ENCODE measurements at regions not wholly inside any gene's neighbourhood (a gene's known extent, or its start where the extent isn't known, plus 50 kb on each side); places are given as distances from the start of the nearest gene placed in this dataset.

GRCh38 chr12:97994746-97995484 is 520.5 kb upstream of the TMPO start:
- TF ChIP-seq POLR2A (IDR thresholded peaks at IDR 0.05; ENCODE audit: low read length) (no peak), GATA1 (IDR thresholded peaks at IDR 0.05; ENCODE audit: low read depth, low read length) (no peak)
